Upper lobe of left lung (tissue), 6 donors: ENCODE measurements at regions not wholly inside any gene's neighbourhood (a gene's known extent, or its start where the extent isn't known, plus 50 kb on each side); places are given as distances from the start of the nearest gene placed in this dataset.

Source experiments
- ATAC-seq, 2 donors: fragments of 200-7000 bp; cut with Tn5 transposase; one replicate each; pipeline ENCODE4 v1.9.1; 2022; ENCODE audit warnings: mild to moderate bottlenecking in 2 of 2, moderate library complexity in 2 of 2; ENCODE audit not compliant: low FRiP score in 2 of 2
- DNase-seq, 2 donors: peaks; one replicate each; pipeline ENCODE4 v3.0.0-alpha.2; 2019 to 2020
- H3K27ac ChIP-seq, 4 donors: fragments of 200-600 bp; sonication (generic); one replicate each; pipeline ENCODE4 v1.5.1; 2016 to 2019
- H3K27me3 ChIP-seq, 4 donors: fragments of 200-600 bp; sonication (generic); one replicate each; pipeline ENCODE4 v1.5.1; 2017 to 2019
- H3K36me3 ChIP-seq, 4 donors: fragments of 200-600 bp; sonication (generic); one replicate each; pipeline ENCODE4 v1.5.1; 2016 to 2019
- H3K4me1 ChIP-seq, 4 donors: fragments of 200-600 bp; sonication (generic); one replicate each; pipeline ENCODE4 v1.5.1; 2018 to 2019
- H3K4me3 ChIP-seq, 4 donors: fragments of 200-600 bp; sonication (generic); one replicate each; pipeline ENCODE4 v1.5.1; 2017 to 2019; ENCODE audit warnings: mild to moderate bottlenecking in 2 of 4, moderate library complexity in 1 of 4
- H3K9me3 ChIP-seq, 4 donors: fragments of 200-600 bp; sonication (generic); one replicate each; pipeline ENCODE4 v1.5.1; 2018 to 2019
- CTCF ChIP-seq, 6 experiments: fragments of 450-650 bp in 4 of 6; fragments of 200-600 bp in 2 of 6; sonication (generic) in 2 of 6; IDR thresholded peaks; one replicate each; pipeline ENCODE4 v1.5.1; 2016 to 2019; ENCODE audit warnings: antibody characterized with exemption in 6 of 6
- EP300 ChIP-seq, 4 donors: sonication (generic); formaldehyde crosslinking; IDR thresholded peaks; one replicate each; pipeline ENCODE4 v1.5.1; 2017; ENCODE audit warnings: antibody characterized with exemption in 4 of 4, control low read depth in 2 of 4
- POLR2A ChIP-seq, 4 donors: fragments of 450-650 bp; IDR thresholded peaks; one replicate each; pipeline ENCODE4 v1.5.1; 2016 to 2017; ENCODE audit warnings: antibody characterized with exemption in 4 of 4, mild to moderate bottlenecking in 2 of 4
- POLR2AphosphoS5 ChIP-seq, 2 donors: sonication (generic); formaldehyde crosslinking; IDR thresholded peaks; one replicate each; pipeline ENCODE4 v1.5.1; 2017; ENCODE audit warnings: antibody characterized with exemption in 2 of 2
- WGBS, 2 donors: methylation state at CpG; one replicate each; pipeline ENCODE4 v1.1.5; 2017 to 2018; 5-methylcytosine and 5-hydroxymethylcytosine counted together
- donor health status: DM: no; HTN: no; CAD: no; lungs with moderate emphysema.
- donor health status: DM: no; HTN: yes; CAD: no; lungs with severe emphysema.

- DNase-seq (no peak), ATAC-seq (no peak)
- no peak overlapping the region for H3K4me3 ChIP-seq
- no peak overlapping the region for H3K27ac ChIP-seq
- H3K36me3 ChIP-seq, result no peaks in the 10 kb centered on the region
- no peaks in the 10 kb centered on the region for H3K4me1 ChIP-seq
- WGBS, 2 donors, result 65 to 73% methylated on average over 5 of the region's 5 CpGs
- no peak for TF ChIP-seq POLR2AphosphoS5 (IDR thresholded peaks at IDR 0.05)
- TF ChIP-seq POLR2A (IDR thresholded peaks at IDR 0.05), result no peak
- TF ChIP-seq CTCF (IDR thresholded peaks at IDR 0.05), result no peak
- TF ChIP-seq EP300 (IDR thresholded peaks at IDR 0.05), result no peak
- H3K27me3 ChIP-seq, result no peaks in the 10 kb centered on the region
- no peaks in the 10 kb centered on the region for H3K9me3 ChIP-seq
Measured at GRCh38 chr2:150050036-150050435, 437.4 kb downstream of the RND3 start.

- H3K4me1 ChIP-seq, result peaks cover 0 to 7% (median 0%) of the 10 kb centered on the region in 4 donors
- H3K27me3 ChIP-seq, result no peaks in the 10 kb centered on the region
- H3K36me3 ChIP-seq, result no peaks in the 10 kb centered on the region
- 91% methylated on average over 2 of the region's 2 CpGs for WGBS, 2 donors
- H3K9me3 ChIP-seq, result no peaks in the 10 kb centered on the region
- DNase-seq (no peak), ATAC-seq (no peak)
- H3K4me3 ChIP-seq, result no peak overlapping the region
- H3K27ac ChIP-seq, result no peak overlapping the region
- no peak for TF ChIP-seq EP300 (IDR thresholded peaks at IDR 0.05)
- TF ChIP-seq CTCF (IDR thresholded peaks at IDR 0.05), result no peak
- TF ChIP-seq POLR2A (IDR thresholded peaks at IDR 0.05), result no peak
- no peak for TF ChIP-seq POLR2AphosphoS5 (IDR thresholded peaks at IDR 0.05)
Measured at GRCh38 chr2:150047620-150048222, 439.7 kb downstream of the RND3 start.

GRCh38 chr2:150046810-150047209 lies 440.7 kb downstream of the RND3 start:
- no peaks in the 10 kb centered on the region for H3K27me3 ChIP-seq
- peaks cover 0 to 9% (median 0%) of the 10 kb centered on the region in 4 donors for H3K4me1 ChIP-seq

GRCh38 chr2:150046211-150046610 lies 441.3 kb downstream of the RND3 start:
- no peak for DNase-seq
- 77 to 81% methylated on average over 5 of the region's 5 CpGs for WGBS, 2 donors
- Histone ChIP-seq H3K27ac (no peak overlapping the region), H3K4me3 (no peak overlapping the region), H3K4me1 (peaks cover 0 to 9% (median 0%) of the 10 kb centered on the region in 4 donors), H3K27me3 (no peaks in the 10 kb centered on the region), H3K9me3 (no peaks in the 10 kb centered on the region), H3K36me3 (no peaks in the 10 kb centered on the region)
- TF ChIP-seq CTCF (IDR thresholded peaks at IDR 0.05), result no peak
- TF ChIP-seq POLR2A (IDR thresholded peaks at IDR 0.05), result no peak
- no peak for TF ChIP-seq POLR2AphosphoS5 (IDR thresholded peaks at IDR 0.05)
- no peak for TF ChIP-seq EP300 (IDR thresholded peaks at IDR 0.05)
- ATAC-seq, result no peak

More at GRCh38 chr2:150046810-150047209, 440.7 kb downstream of the RND3 start:
- Histone ChIP-seq H3K36me3 (no peaks in the 10 kb centered on the region), H3K4me3 (no peak overlapping the region), H3K27ac (no peak overlapping the region), H3K9me3 (no peaks in the 10 kb centered on the region)
- ATAC-seq (no peak), DNase-seq (no peak)
- WGBS, 2 donors, result 89 to 92% methylated on average over 4 of the region's 4 CpGs
- TF ChIP-seq EP300 (IDR thresholded peaks at IDR 0.05), result no peak
- no peak for TF ChIP-seq CTCF (IDR thresholded peaks at IDR 0.05)
- no peak for TF ChIP-seq POLR2A (IDR thresholded peaks at IDR 0.05)
- TF ChIP-seq POLR2AphosphoS5 (IDR thresholded peaks at IDR 0.05), result no peak

- Histone ChIP-seq H3K27me3 (no peaks in the 10 kb centered on the region), H3K9me3 (no peaks in the 10 kb centered on the region), H3K27ac (no peak overlapping the region), H3K36me3 (no peaks in the 10 kb centered on the region), H3K4me3 (no peak overlapping the region), H3K4me1 (peaks cover 0 to 9% (median 0%) of the 10 kb centered on the region in 4 donors)
- no peak for ATAC-seq
- no peak for DNase-seq
- WGBS, 2 donors, result 87 to 90% methylated on average over 4 of the region's 4 CpGs
- TF ChIP-seq EP300 (IDR thresholded peaks at IDR 0.05), result no peak
Measured at GRCh38 chr2:150045601-150046000, 441.9 kb downstream of the RND3 start.
